HEK293T (cell line): ENCODE measurements at regions not wholly inside any gene's neighbourhood (a gene's known extent, or its start where the extent isn't known, plus 50 kb on each side); places are given as distances from the start of the nearest gene placed in this dataset.

ENCODE experiments used
- CTCF ChIA-PET: fragments of 350-600 bp; formaldehyde crosslinking; extraction: SDS; loops from one replicate; lab custom pipeline; 2021; ENCODE audit warnings: antibody characterized with exemption, inconsistent platforms; lab: Yijun Ruan, JAX
- POLR2A ChIA-PET: fragments of 350-600 bp; formaldehyde crosslinking; extraction: SDS; loops from one replicate; lab custom pipeline; 2020; ENCODE audit warnings: antibody characterized with exemption, inconsistent platforms; lab: Yijun Ruan, JAX
- DNase-seq: peaks from one replicate; pipeline ENCODE4 v3.0.0; 2012; ENCODE audit warnings: mixed read lengths; ENCODE audit errors: extremely low spot score
- ARNT ChIP-seq: fragments of 450-650 bp; IDR thresholded peaks from 2 replicates; pipeline ENCODE4 v1.6.1; 2017; ENCODE audit warnings: mild to moderate bottlenecking
- BHLHE40 ChIP-seq: fragments of 450-650 bp; IDR thresholded peaks from 2 replicates; pipeline ENCODE4 v1.6.1; 2016; ENCODE audit warnings: mild to moderate bottlenecking, moderate library complexity, borderline replicate concordance
- CTBP1 ChIP-seq: fragments of 450-650 bp; IDR thresholded peaks from 2 replicates; pipeline ENCODE4 v1.6.1; 2016; ENCODE audit warnings: borderline replicate concordance
- ELF4 ChIP-seq: fragments of 450-650 bp; IDR thresholded peaks from 2 replicates; pipeline ENCODE4 v1.6.1; 2017; ENCODE audit warnings: antibody characterized with exemption
- FOXA1 ChIP-seq: fragments of 450-650 bp; IDR thresholded peaks from 2 replicates; pipeline ENCODE4 v1.6.1; 2016; ENCODE audit warnings: mild to moderate bottlenecking
- FOXK2 ChIP-seq: fragments of 450-650 bp; IDR thresholded peaks from 2 replicates; pipeline ENCODE4 v1.6.1; 2016; ENCODE audit warnings: mild to moderate bottlenecking
- FOXM1 ChIP-seq: fragments of 450-650 bp; IDR thresholded peaks from 2 replicates; pipeline ENCODE4 v1.6.1; 2017; ENCODE audit warnings: mild to moderate bottlenecking, borderline replicate concordance
- HDGF ChIP-seq: fragments of 450-650 bp; IDR thresholded peaks from 2 replicates; pipeline ENCODE4 v1.6.1; 2017; ENCODE audit warnings: antibody characterized with exemption, borderline replicate concordance
- L3MBTL2 ChIP-seq: fragments of 450-650 bp; conservative IDR thresholded peaks from 2 replicates; pipeline ENCODE4 v1.6.1; 2016; ENCODE audit warnings: mild to moderate bottlenecking
- LEF1 ChIP-seq: fragments of 450-650 bp; IDR thresholded peaks from 2 replicates; pipeline ENCODE4 v1.6.1; 2017; ENCODE audit warnings: mild to moderate bottlenecking, borderline replicate concordance
- NFRKB ChIP-seq: fragments of 450-650 bp; IDR thresholded peaks from 2 replicates; pipeline ENCODE4 v1.6.1; 2016; ENCODE audit warnings: mild to moderate bottlenecking, moderate library complexity
- SP1 ChIP-seq: fragments of 450-650 bp; IDR thresholded peaks from 2 replicates; pipeline ENCODE4 v1.6.1; 2017
- SUZ12 ChIP-seq: fragments of 450-650 bp; IDR thresholded peaks from 2 replicates; pipeline ENCODE4 v1.6.1; 2016; ENCODE audit warnings: mild to moderate bottlenecking
- TARDBP ChIP-seq: fragments of 450-650 bp; IDR thresholded peaks from 2 replicates; pipeline ENCODE4 v1.6.1; 2016
- ZNF384 ChIP-seq: fragments of 450-650 bp; IDR thresholded peaks from 2 replicates; pipeline ENCODE4 v1.6.1; 2016
- TF ChIP-seq, protein P1 (sequence below): fragments of 450-650 bp; IDR thresholded peaks from 2 replicates; pipeline ENCODE4 v1.6.1; 2016

DNA sequence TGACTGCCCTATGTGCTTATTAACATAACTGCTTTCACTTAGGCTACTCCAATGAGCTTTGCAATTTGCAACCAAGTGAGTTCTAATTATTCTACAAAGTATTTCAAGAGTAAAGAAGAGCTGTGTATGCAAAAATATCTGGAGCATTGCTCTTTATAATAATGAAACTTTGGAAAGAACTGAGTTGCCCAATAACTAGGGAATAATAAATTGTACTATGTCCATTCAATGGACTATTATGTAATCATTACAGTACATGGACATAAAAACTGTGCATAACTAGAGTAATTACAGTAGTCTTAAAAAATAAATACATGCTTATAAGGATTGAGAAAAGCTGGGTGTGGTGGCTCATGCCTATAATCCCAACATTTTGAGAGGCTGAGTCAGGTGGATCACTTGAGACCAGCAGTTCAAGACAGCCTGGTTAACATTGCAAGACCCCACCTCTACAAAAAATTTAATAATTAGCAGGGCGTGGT, 70.3 kb upstream of the JAK1 start:
- CTCF ChIA-PET, result no interaction called here
- no peak for DNase-seq
- no peak for TF ChIP-seq L3MBTL2
- POLR2A ChIA-PET, result no interaction called here

DNA sequence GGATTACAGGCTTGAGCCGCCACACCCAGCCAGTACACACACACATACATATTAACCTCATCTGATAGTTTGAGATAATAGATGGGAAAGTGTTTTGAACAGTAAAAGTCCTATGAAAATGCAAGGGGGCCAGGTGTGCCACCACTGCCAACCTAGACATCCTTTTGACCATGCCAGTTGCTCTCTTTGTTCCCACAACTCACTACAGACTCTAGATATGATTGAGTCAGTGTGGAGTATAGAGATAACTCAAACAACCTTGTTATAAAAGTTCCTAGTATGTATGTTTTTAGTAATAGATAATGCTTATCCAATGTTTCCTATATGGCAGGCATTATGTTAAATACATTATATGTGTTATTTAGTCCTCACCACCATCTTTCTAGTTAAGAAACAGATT, 72.7 kb upstream of the JAK1 start:
- ChIA-PET POLR2A (no interaction called here), CTCF (no interaction called here)
- DNase-seq, result no peak
- no peak for TF ChIP-seq BHLHE40
- no peak for TF ChIP-seq SUZ12
- TF ChIP-seq LEF1, result no peak
- no peak for TF ChIP-seq HDGF
- no peak for TF ChIP-seq SP1
- no peak for TF ChIP-seq TARDBP
- TF ChIP-seq ELF4, result no peak

DNA sequence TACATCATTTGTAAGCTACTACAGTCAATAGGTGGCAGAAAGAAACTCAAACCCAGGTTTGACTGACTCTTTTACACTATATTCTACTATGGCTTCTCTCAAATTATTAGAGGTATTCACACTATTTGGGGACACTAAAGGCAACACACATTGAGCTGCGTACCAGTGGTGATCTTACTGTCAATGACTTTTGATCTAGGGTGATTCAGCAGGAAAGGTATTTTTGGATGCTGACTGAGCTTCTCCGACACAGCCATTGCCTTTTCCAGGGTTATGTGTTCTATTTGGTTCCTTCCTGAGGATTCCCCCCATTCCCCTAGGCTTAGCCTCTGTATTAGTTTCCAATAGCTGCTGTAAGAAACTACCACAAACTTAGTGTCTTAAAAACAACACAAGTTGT, 73.2 kb upstream of the JAK1 start:
- ChIA-PET POLR2A (no interaction called here), CTCF (no interaction called here)
- TF ChIP-seq TARDBP, result no peak
- no peak for DNase-seq

DNA sequence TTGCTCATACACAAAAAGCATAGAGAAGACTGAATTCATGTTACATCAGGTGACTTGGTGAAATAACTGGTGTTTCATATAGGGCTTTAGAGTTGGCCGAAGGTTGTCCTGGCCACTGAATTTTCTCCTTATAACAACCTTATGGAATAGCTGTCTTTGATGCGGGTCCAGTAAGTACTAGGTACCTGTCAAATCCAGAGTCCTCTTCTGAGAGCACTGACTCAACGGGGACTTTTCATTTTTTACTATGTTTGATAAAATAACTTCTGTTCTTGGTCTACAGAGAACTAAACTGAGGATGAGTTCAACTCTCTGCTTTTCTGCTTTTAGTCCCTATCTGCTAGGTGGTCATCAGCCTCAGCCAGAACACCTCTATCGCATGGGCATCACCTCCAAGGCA, 76.1 kb upstream of the JAK1 start:
- CTCF ChIA-PET, result interaction anchor here (0.6 kb wide), 1 partner anchor 1708 kb away, joined by 4 read pairs; no protein-coding TSS in a partner anchor
- TF ChIP-seq, protein P1, sequence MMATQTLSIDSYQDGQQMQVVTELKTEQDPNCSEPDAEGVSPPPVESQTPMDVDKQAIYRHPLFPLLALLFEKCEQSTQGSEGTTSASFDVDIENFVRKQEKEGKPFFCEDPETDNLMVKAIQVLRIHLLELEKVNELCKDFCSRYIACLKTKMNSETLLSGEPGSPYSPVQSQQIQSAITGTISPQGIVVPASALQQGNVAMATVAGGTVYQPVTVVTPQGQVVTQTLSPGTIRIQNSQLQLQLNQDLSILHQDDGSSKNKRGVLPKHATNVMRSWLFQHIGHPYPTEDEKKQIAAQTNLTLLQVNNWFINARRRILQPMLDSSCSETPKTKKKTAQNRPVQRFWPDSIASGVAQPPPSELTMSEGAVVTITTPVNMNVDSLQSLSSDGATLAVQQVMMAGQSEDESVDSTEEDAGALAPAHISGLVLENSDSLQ, result no peak
- TF ChIP-seq FOXK2 (no peak), SP1 (no peak), SUZ12 (no peak), BHLHE40 (no peak), ELF4 (no peak), ARNT (no peak), FOXM1 (no peak), L3MBTL2 (no peak), LEF1 (no peak), FOXA1 (no peak), TARDBP (no peak), CTBP1 (no peak), ZNF384 (no peak), HDGF (no peak), NFRKB (no peak)

DNA sequence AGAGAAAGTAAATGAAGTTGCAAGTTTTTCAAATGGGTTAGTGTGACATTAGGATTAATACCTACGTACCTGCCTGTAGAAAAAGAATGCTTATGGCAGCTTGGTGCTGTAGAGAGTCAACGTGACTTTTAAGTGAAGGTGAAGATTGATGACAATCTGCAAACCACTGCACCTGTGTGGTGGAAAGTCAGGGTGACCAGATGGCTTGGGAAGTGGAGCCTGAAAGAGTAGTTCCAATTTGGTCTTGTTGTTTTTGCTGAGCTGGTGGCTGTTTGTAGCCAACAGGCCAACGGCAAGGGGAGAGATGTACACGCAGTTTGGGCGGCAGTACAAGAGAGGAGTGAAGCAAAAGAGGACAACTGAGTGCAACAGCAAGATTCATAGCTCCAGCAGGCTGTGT, 78.1 kb upstream of the JAK1 start:
- ChIA-PET CTCF (no interaction called here), POLR2A (no interaction called here)
- TF ChIP-seq, protein P1, result no peak
- TF ChIP-seq L3MBTL2, result no peak
- no peak for TF ChIP-seq FOXA1
- DNase-seq, result no peak

More for the DNA sequence above, 76.1 kb upstream of the JAK1 start:
- POLR2A ChIA-PET, result no interaction called here
- DNase-seq, result no peak

DNA sequence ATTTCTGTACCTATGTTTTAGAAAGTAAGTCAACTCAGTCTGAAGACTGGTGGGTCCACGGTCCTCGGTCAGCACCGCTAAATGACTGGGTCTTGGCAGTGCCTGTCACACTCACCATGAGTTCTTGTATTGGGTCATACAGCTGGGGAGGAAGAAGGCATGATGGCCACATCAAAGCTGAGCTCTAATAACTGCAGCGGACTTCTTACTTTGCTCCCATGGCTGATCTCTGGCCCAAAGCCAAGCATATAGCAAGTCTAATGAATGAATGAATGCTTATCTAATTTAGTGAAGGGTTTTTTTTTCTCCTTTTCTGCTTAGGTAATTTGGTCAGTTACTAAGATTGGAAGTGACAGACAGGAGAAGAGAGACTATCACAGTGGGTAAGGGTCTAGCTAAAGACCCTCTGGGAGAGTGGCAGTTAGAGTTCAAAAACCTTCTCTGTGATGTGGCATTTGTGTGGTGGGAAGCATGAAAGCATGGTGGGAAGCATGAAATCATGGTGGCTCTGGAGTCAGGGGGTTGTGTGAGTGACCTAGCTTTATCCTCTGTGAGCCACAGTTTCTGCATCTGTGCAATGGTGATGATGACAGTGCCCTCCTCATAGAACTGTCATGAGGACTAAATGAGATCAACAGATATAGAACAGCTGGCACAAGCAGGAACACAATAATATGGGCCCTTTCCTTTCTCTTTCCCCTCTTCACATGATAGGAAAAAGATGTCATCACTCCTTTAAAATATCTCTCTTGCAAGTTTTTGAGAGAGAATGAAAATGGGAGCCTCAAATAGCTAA, 78.9 kb upstream of the JAK1 start:
- CTCF ChIA-PET, result no interaction called here
- no peak for DNase-seq

DNA sequence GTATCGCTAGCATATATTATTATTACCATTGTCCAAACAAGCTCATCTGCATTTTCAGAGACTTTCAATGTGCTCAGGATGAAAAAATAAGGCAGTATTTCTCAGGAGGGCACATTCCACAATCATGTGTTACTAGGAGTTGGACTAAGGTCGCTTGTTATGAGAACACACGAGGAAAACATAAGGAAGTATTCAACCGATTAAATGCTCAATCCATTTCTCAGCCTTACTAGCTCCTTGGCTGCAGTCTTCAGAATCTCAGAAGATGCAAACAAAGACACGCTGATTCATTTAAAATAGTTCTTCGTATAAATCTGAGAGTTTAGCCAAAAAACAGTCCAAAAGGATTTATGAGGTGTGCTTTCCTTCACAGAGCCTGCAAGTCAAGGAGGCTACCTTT, 82.0 kb upstream of the JAK1 start:
- no peak for DNase-seq
- CTCF ChIA-PET, result interaction anchor here (1.3 kb wide), 1 partner anchor 16 kb away, joined by 5 read pairs; no protein-coding TSS in a partner anchor
- TF ChIP-seq FOXK2 (no peak), BHLHE40 (no peak), ARNT (no peak), HDGF (no peak), TARDBP (no peak), NFRKB (no peak), L3MBTL2 (no peak), ELF4 (no peak), FOXM1 (no peak)
- POLR2A ChIA-PET, result no interaction called here

More for the DNA sequence above, 78.9 kb upstream of the JAK1 start:
- TF ChIP-seq FOXK2 (no peak), SP1 (no peak), LEF1 (no peak)
- TF ChIP-seq, protein P1, result no peak
- POLR2A ChIA-PET, result no interaction called here
